ENCODE measurements at regions not wholly inside any gene's neighbourhood (a gene's known extent, or its start where the extent isn't known, plus 50 kb on each side); places are given as distances from the start of the nearest gene placed in this dataset.

DNA sequence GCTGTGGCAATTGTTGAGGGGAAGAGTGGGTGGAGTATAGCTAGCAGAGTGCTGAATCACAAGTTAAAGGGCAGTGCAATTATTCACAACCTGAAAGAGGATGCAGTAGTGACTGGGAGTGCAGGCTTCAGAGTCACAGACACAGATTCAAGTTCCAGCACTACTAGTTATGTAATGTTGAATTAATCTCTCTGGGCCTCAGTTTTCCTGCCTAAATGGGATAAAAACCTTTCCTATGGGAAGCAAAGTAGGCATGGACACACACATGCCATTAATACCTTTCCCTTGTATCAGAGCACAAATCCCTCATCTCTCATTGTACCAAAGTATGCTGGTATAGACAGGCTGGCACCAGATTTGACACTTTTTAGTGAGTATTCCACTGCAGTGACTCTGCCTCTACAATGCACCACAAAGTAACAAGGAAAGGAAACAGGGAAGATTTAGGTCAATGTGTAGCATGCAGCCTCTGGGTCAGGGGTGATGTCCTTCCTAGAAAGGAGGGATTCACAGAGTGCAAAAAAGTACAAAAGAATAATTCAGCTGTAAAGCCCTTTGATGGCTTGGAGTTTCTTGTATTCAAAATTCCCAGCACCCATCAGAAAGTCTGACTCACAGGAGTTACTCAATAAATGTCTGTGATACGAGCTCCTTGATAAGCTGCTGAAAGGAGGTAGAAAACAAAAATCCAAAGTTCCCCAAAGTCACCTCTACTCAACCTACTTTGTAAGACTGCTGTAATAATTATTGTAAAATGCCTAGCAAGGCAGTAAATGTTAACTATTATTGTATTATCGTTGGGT is 507.5 kb upstream of the TGFBR2 start:
- TF ChIP-seq, protein P1, sequence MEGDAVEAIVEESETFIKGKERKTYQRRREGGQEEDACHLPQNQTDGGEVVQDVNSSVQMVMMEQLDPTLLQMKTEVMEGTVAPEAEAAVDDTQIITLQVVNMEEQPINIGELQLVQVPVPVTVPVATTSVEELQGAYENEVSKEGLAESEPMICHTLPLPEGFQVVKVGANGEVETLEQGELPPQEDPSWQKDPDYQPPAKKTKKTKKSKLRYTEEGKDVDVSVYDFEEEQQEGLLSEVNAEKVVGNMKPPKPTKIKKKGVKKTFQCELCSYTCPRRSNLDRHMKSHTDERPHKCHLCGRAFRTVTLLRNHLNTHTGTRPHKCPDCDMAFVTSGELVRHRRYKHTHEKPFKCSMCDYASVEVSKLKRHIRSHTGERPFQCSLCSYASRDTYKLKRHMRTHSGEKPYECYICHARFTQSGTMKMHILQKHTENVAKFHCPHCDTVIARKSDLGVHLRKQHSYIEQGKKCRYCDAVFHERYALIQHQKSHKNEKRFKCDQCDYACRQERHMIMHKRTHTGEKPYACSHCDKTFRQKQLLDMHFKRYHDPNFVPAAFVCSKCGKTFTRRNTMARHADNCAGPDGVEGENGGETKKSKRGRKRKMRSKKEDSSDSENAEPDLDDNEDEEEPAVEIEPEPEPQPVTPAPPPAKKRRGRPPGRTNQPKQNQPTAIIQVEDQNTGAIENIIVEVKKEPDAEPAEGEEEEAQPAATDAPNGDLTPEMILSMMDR (IDR thresholded peaks at IDR 0.05): no peak
- TF ChIP-seq POLR2A (IDR thresholded peaks at IDR 0.05): no peak
